ENCODE measurements at regions not wholly inside any gene's neighbourhood (a gene's known extent, or its start where the extent isn't known, plus 50 kb on each side); places are given as distances from the start of the nearest gene placed in this dataset.
A peak's percentile ranks its signal among the peaks of the same experiment; 100 is the strongest.

DNA sequence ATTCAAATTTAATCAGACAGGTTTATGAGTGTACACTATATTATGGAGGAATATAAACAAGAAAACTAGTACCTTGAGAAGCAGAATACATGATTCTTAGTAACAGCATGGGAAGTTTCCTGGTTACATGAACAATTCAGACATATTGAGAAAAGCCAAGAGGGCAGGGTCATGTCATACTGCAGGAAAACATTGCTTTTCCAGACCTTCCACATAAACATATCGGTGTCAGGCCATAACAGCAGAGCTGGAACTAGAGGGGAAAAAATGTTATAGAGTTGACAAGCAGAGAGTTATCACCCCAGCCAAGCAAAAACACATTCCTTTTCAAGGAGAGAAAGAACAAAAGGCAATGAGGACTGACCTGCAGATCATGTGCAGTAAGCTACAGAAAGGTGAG lies 74.7 kb upstream of the ZNF236 start:
- Mint-ChIP-seq H3K36me3 (peaks cover 19% of the 10 kb centered on the region), H3K9me3 (peaks cover 5% of the 10 kb centered on the region), H3K27me3 (peaks cover 0 to 8% of the 10 kb centered on the region in 2 donors), H3K4me1 (ENCODE audit: low read depth in 2 of 2) (peaks cover 0 to 2% of the 10 kb centered on the region in 2 donors), H3K27ac (no peak overlapping the region), H3K4me3 (no peak overlapping the region)
- DNase-seq (ENCODE audit: low spot score) = no peak
- no peak for ATAC-seq

DNA sequence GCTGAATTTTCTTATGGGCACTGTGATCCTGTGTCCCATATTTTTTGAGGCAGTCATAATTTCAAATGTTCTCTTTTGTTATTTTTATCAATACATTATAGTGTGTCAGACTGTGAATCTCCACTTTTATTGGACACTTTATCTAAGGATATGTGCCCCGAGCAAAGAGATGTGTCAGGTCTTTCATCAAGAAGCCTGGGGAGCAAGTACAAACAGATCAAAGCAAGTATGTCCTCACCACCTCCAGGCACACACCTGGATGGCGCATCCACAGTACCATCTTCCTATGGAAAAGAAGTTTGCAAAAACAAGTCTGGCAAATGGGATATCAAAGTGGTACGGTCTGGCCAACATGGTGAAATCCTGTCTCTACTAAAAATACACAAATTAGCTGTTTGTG lies 81.0 kb upstream of the ZNF236 start:
- H3K27me3 Mint-ChIP-seq = peaks cover 0 to 7% of the 10 kb centered on the region in 2 donors
- DNase-seq (ENCODE audit: low spot score) (no peak), ATAC-seq (no peak)
- no peak overlapping the region for H3K27ac Mint-ChIP-seq
- H3K4me3 Mint-ChIP-seq = no peak overlapping the region
- no peaks in the 10 kb centered on the region for H3K9me3 Mint-ChIP-seq
- peaks cover 3 to 12% of the 10 kb centered on the region in 2 donors for H3K4me1 Mint-ChIP-seq (ENCODE audit: low read depth in 2 of 2)
- no peaks in the 10 kb centered on the region for H3K36me3 Mint-ChIP-seq

DNA sequence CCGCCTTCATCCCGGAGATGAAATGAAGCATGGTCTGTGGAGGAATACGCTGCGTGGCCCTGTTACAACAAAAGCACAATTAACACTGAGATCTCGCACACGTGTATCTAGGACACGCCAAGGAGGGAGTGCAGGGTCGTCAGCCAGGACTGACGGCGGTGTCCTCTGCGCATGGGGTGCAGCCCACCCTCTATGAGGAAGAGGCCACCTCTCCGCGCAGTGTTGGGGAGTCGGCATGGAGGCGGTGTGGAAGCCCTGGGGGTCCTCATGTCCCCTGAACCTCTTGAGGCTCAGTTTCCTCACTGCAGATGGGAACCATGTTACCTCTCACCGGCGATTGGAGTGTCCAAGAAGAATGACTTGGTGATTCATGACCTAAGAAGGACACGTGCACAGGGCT lies 86.0 kb upstream of the ZNF236 start:
- Mint-ChIP-seq H3K4me3 (no peak overlapping the region), H3K4me1 (ENCODE audit: low read depth in 2 of 2) (peaks cover 3 to 12% of the 10 kb centered on the region in 2 donors)

DNA sequence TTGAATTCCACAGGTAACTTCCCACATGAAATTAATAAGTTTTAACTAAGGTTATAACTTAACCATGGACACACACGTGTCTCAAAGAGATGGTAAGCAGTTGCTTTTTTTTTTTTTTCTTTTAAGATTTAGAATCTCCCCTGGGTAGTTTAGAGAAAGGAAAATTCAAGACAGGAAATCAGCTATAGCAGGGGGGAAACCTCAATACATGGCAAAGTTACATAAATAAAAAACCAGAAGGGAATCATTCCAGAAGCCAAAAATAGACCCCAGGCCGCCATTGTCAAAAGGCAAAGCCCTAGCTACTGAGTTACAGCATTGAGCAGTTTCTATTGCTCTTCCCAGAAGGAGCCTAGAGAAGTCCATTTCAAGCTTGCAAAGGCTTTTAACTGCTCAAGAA lies 91.5 kb upstream of the ZNF236 start:
- Mint-ChIP-seq H3K4me3 (no peak overlapping the region), H3K4me1 (ENCODE audit: low read depth in 2 of 2) (peaks cover 0 to 4% of the 10 kb centered on the region in 2 donors), H3K27ac (no peak overlapping the region), H3K36me3 (peaks cover 8% of the 10 kb centered on the region), H3K9me3 (no peaks in the 10 kb centered on the region), H3K27me3 (no peaks in the 10 kb centered on the region)
- ATAC-seq = no peak
- DNase-seq (ENCODE audit: low spot score) = no peak

More for the DNA sequence above, 86.0 kb upstream of the ZNF236 start:
- Mint-ChIP-seq H3K9me3 (no peaks in the 10 kb centered on the region), H3K27ac (no peak overlapping the region), H3K36me3 (no peaks in the 10 kb centered on the region), H3K27me3 (no peaks in the 10 kb centered on the region)
- ATAC-seq = no peak
- no peak for DNase-seq (ENCODE audit: low spot score)

DNA sequence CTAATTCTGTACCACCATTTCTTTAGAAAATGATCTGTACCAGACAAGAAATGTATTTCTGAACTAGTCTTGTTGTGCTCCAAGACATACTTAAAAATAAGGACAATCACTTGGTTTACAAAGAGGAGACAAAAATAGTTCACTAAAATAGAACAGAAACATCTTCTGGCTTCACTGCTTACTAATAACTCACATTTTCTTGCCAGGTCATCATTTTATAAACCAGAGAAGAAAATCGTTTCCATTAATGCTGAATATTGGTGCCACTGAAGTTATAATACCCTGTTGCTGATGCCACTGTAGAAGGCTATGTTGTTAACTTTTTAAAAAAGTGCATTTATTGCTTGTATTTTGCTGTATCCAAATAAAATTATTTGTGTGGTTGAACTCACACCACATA lies 94.8 kb upstream of the ZNF236 start:
- Mint-ChIP-seq H3K4me3 (no peak overlapping the region), H3K4me1 (ENCODE audit: low read depth in 2 of 2) (peaks cover 11 to 13% of the 10 kb centered on the region in 2 donors), H3K27me3 (no peaks in the 10 kb centered on the region), H3K9me3 (no peaks in the 10 kb centered on the region), H3K36me3 (peaks cover 8% of the 10 kb centered on the region), H3K27ac (no peak overlapping the region)
- DNase-seq (ENCODE audit: low spot score) = no peak
- no peak for ATAC-seq

DNA sequence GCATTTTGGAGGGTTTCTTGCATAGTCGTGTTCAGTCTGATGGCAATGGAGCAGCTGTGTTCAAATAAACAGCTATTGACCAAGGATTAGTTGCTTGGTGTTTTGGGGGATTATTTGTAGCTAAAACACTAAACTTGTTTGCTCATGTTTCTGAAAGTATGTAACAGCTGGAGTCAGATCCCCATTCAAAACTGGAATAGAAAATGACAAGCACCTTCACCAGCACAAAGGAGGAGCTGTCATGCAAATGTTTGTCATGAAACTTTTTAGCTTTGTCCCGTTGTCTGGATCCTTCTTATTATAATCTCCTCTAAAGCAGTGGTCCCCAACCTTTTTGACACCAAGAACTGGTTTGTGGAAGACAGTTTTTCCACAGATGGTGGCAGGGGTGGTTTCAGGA lies 96.9 kb upstream of the ZNF236 start:
- Mint-ChIP-seq H3K27ac (no peak overlapping the region), H3K4me3 (no peak overlapping the region), H3K27me3 (no peaks in the 10 kb centered on the region), H3K9me3 (no peaks in the 10 kb centered on the region), H3K36me3 (peaks cover 8% of the 10 kb centered on the region), H3K4me1 (ENCODE audit: low read depth in 2 of 2) (peaks cover 32 to 33% of the 10 kb centered on the region in 2 donors)
- no peak for DNase-seq (ENCODE audit: low spot score)
- ATAC-seq = no peak

DNA sequence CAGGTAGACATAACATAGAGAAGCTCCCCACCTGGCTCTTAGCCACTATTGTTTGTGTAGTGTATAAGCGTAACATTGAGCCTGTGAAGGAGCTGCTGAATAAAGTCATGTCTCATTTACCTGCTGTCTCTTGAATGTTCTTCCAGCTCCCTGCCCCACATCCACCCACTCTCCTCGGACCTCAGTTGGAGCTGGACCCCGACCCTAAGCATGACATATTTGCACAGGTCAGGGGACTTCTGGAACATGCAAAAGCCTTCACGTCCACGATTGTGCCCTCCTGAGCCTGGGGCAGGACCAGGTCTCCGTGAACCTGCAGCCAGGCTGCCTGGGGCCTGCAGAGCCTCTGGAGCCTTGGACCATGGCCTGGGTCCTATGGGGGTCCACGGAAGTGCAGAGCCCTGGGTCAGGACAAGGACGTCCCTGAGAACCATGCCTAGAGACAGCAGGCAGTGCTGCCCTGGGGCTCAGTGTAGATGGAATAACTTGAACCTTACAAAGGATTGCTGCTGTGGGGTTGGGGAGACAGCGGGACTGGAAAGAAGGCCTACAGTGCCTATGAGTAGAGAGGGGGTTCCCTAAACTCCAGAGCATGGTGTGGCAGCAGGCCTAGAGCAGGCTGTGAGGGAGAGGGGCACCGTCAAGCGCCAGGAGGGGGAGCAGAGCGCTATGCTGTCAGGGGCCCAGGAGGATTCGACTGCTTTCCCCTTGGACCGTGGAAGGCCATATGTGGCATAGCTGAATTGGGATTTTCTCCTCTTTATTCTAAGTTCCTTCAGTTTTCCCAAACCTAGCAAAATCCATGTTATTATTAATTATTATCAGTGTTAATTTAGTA lies 99.9 kb upstream of the ZNF236 start:
- peak overlapping the region; percentile 67 for H3K4me3 Mint-ChIP-seq

DNA sequence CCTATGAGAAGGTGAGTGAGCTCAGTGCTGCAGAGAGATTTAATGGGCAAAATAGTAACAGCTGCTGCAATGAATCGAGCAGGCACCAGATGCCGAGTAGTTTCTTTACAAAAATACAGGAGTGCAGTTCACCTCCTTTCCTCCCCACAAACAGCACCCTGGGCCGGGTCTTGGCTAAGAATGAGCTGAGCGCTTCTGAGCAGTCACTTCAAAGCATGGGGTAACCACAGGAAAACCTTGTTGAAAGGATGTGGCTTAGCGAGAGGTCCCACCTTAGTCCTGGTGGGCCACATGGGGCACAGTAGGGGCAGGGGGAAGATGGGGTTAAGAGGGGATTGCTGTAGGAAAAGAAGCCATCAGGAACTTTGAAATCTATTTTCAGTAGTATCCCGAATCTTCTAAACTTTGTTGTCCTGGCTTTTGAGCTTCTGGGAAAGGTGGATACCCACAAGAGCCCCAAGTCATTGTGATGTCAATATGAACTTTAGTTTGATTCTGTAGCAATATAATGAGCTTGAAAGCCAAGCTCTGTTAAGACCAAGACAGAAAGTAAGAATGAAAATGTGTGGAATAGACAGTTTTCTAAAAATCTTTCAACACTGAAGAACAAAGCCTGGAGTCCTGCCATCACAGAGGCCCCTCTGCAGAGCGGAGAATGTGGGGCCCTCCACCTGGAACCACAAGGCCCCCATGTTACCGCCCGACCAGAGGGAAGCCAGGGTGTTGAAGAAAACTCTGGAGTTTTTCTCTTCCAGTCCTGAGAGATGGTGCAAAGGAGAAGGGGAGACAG lies 101.0 kb upstream of the ZNF236 start:
- Mint-ChIP-seq H3K27ac (peak overlapping the region; percentile 75 to 76), H3K4me3 (peak overlapping the region; percentile 67), H3K4me1 (ENCODE audit: low read depth in 2 of 2) (peaks cover 35% of the 10 kb centered on the region in 2 donors), H3K27me3 (no peaks in the 10 kb centered on the region), H3K36me3 (no peaks in the 10 kb centered on the region), H3K9me3 (no peaks in the 10 kb centered on the region)
- ATAC-seq (peak; percentile 85 to 93), DNase-seq (ENCODE audit: low spot score) (no peak)

More for the DNA sequence above, 99.9 kb upstream of the ZNF236 start:
- no peaks in the 10 kb centered on the region for H3K27me3 Mint-ChIP-seq
- H3K9me3 Mint-ChIP-seq = no peaks in the 10 kb centered on the region
- H3K27ac Mint-ChIP-seq = peak overlapping the region in 1 of 2 donors; percentile 76
- H3K4me1 Mint-ChIP-seq (ENCODE audit: low read depth in 2 of 2) = peaks cover 35% of the 10 kb centered on the region in 2 donors
- DNase-seq (ENCODE audit: low spot score) (no peak), ATAC-seq (peak in 1 of 2 donors; percentile 21)
- H3K36me3 Mint-ChIP-seq = no peaks in the 10 kb centered on the region

DNA sequence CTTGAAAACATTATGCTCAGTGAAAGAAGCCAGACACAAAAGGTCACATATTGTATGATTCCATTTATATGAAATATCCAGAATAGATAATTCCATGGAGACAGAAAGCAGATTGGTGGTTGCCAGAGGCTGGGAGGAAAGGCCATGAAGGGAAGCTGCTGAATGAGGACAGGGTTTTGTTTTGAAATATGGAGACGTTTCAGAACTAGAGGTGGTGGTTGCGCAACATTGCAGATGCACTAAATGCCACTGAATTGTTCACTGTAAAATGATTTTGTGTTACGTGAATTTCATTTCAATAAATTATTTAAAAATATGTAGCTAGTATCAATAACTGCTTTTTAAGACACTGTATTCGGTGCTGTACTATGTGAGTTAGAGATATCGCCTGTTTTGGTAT lies 101.7 kb upstream of the ZNF236 start:
- peak overlapping the region; percentile 75 to 76 for H3K27ac Mint-ChIP-seq
- DNase-seq (ENCODE audit: low spot score) (no peak), ATAC-seq (no peak)
- peaks cover 35% of the 10 kb centered on the region in 2 donors for H3K4me1 Mint-ChIP-seq (ENCODE audit: low read depth in 2 of 2)
- H3K9me3 Mint-ChIP-seq = no peaks in the 10 kb centered on the region
- H3K36me3 Mint-ChIP-seq = no peaks in the 10 kb centered on the region
- H3K27me3 Mint-ChIP-seq = no peaks in the 10 kb centered on the region
- H3K4me3 Mint-ChIP-seq = peak overlapping the region; percentile 67

DNA sequence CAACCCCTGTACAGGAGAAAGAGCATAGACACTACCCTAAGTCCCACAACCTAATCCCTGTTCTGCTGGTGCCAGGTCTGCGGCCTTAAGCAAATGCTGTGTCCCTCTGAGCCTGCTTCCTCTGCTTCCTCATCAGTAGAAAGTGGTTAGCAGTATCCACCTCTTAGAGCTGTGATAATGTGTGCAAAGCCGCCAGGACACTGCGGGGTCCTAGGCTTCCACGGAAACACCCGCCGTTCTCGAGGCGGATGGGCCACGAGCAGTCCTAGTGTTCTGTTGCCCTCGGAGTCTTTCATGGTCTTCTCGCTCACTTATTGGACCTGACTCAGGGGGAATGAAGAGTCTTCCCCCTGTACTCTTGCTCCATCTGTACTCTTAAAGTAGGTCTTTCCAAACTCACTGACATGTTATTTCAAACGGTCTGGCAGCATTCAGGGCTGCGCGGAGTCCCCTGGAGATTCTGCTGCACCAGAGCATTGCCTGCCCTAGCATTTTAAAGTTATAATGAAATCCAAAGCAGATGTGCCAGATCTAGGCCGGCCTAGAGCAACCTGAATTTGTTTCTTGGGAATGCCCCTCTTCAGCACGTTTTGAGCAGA lies 107.2 kb upstream of the ZNF236 start:
- no peak overlapping the region for H3K4me3 Mint-ChIP-seq
- H3K27me3 Mint-ChIP-seq = no peaks in the 10 kb centered on the region
- DNase-seq (ENCODE audit: low spot score) (no peak), ATAC-seq (no peak)
- peaks cover under 1 to 3% of the 10 kb centered on the region in 2 donors for H3K4me1 Mint-ChIP-seq (ENCODE audit: low read depth in 2 of 2)
- no peaks in the 10 kb centered on the region for H3K9me3 Mint-ChIP-seq
- no peak overlapping the region for H3K27ac Mint-ChIP-seq
- no peaks in the 10 kb centered on the region for H3K36me3 Mint-ChIP-seq

DNA sequence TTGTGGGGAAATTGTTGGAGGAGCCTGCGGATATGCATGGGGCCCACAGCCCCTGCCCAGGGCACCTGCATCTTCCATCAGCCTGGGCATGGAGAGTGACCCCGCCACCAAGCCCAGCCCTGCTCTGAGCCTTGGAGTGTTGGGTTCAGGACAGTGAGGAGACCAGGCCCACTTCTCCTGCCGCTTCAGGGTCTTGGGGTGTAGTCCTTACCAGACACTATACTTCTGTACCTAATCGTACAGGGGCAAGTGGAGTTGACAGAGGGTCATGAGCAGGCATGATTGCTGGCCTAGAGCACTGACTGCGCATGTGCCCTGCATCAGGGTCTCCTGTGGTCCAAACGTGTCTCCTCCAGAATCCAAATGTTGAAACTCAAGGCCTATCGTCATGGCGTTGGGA lies 108.9 kb upstream of the ZNF236 start:
- no peak for DNase-seq (ENCODE audit: low spot score)
- Mint-ChIP-seq H3K36me3 (no peaks in the 10 kb centered on the region), H3K9me3 (no peaks in the 10 kb centered on the region), H3K27ac (no peak overlapping the region), H3K4me3 (no peak overlapping the region), H3K4me1 (ENCODE audit: low read depth in 2 of 2) (peaks cover 3 to 6% of the 10 kb centered on the region in 2 donors), H3K27me3 (no peaks in the 10 kb centered on the region)
- ATAC-seq = no peak

DNA sequence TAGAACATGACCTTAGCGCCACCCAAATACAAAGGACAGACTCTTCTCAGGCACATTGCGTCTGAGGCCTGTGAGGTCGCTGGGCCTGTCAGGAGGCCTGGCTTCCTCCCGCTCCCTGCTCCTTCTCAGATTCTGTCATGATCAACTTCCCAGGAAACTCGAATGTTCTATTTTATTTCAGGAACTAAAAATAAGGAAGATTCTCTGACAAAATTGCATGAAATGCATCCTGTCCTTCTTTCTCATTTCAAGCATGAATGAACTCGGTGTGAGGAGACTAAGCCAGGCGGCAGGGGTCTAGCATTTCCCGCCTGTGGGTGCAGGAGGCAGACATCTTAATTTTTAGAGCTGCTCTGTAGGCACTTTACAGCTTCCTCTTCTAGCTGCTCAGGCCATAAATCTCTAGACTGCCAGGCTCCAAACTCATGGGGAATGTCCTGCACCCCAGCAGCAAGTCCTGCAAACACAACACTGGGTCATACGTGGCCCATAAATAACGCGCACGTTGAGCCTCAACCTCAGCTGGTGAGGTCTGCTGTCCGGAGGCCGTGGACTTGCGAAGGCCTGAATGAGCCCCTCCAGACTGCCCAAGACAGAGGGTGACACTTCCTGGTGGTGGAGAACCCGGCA lies 109.7 kb upstream of the ZNF236 start:
- Mint-ChIP-seq H3K36me3 (no peaks in the 10 kb centered on the region), H3K4me3 (no peak overlapping the region), H3K4me1 (ENCODE audit: low read depth in 2 of 2) (peaks cover 3 to 6% of the 10 kb centered on the region in 2 donors), H3K9me3 (no peaks in the 10 kb centered on the region), H3K27me3 (no peaks in the 10 kb centered on the region), H3K27ac (no peak overlapping the region)
- DNase-seq (ENCODE audit: low spot score) (no peak), ATAC-seq (no peak)

DNA sequence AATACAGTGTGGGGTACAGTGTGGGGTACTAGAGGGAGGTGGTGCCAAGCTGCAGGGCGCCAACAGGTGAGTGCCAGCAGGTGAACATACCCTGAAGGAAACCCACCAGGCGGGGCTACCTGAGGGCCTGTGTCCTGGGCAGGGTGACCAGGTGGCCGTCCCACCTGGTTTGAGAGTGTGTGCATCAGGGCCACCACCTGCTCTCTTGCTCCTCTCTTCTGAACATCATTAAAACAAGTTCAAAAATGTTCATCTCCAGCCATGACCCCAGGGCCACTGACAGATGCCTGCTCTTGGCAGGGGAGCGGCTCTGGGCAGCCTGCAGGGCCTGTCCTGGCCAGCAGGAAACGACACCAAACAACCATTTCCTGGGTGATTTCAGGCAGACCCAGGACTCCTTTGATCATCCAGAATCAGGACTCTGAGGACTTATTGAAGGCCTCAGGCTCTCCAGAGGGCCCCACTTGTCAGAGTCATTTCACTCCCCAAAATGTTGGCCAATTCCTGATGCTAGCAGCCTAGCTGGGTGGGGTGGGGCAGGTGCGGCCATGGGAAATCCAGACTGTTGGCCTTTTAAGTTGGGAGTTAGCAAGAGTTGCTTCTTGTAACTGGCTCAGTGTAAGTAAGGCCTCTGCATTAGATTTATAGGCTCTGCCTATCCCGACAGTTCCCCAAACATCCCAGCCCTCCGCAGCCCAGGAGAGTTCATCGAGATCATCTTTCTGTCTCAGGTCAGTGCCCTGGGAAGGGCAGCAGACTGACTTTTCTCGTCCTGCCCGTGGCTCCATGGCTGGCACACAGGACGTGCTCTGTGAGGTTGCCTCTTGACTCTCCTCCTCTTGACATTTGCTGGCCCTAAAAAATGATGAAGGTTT lies 111.5 kb upstream of the ZNF236 start:
- peaks cover 3 to 6% of the 10 kb centered on the region in 2 donors for H3K4me1 Mint-ChIP-seq (ENCODE audit: low read depth in 2 of 2)
- H3K9me3 Mint-ChIP-seq = no peaks in the 10 kb centered on the region
- ATAC-seq (no peak), DNase-seq (ENCODE audit: low spot score) (no peak)
- no peaks in the 10 kb centered on the region for H3K27me3 Mint-ChIP-seq
- no peak overlapping the region for H3K4me3 Mint-ChIP-seq
- H3K36me3 Mint-ChIP-seq = no peaks in the 10 kb centered on the region
- no peak overlapping the region for H3K27ac Mint-ChIP-seq
